Stimulated activated CD4-positive, alpha-beta T cell treated with anti-CD3 and anti-CD28 coated beads, Interleukin-15, amount 100 ng/mL, for 24 hours (primary cell): ENCODE measurements at regions not wholly inside any gene's neighbourhood (a gene's known extent, or its start where the extent isn't known, plus 50 kb on each side); places are given as distances from the start of the nearest gene placed in this dataset.
"Not testable (repeated sequence)": the region's sequence is repeated elsewhere in the genome, so short reads cannot be mapped to it uniquely, and the experiment has no call there.

Experiments
- DNase-seq: peaks from one replicate; pipeline ENCODE4 v3.0.0-alpha.2; 2020

DNA sequence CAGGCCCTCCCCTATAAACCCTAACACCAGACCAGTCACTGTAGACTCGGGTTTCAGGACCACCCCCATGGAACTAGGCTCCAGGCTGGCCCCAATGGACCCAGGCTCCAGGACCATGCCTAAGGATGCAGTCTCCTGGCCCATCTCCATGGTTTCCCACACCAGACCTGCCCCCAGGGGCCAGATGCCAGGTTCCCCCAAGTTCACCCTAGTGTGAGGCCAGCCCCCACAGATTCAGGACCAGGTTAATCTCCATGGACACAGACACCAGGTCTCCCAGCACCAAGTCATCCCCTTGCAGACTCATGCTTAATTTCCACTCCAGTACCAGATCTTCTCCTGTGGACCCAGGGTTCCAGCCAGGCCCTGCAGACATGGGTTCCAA, 103.8 kb upstream of the LANCL2 start:
- DNase-seq: no peak

DNA sequence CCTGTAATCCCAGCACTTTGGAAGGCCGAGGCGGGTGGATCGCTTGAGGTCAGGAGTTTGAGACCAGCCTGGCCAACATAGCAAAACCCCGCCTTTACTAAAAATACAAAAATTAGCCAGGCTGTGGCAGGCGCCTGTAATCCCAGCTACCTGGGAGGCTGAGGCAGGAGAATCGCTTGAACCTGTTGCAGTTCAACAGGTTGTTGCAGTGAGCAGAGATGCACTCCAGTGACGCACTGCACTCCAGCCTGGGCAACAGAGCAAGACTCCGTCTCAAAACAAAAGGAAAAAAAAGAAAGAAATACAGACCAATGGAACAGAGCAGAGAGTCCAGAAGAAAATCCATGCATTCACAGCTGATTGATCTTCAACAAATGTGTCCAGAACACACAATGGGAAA, 99.8 kb upstream of the LANCL2 start:
- not testable (repeated sequence) for DNase-seq

DNA sequence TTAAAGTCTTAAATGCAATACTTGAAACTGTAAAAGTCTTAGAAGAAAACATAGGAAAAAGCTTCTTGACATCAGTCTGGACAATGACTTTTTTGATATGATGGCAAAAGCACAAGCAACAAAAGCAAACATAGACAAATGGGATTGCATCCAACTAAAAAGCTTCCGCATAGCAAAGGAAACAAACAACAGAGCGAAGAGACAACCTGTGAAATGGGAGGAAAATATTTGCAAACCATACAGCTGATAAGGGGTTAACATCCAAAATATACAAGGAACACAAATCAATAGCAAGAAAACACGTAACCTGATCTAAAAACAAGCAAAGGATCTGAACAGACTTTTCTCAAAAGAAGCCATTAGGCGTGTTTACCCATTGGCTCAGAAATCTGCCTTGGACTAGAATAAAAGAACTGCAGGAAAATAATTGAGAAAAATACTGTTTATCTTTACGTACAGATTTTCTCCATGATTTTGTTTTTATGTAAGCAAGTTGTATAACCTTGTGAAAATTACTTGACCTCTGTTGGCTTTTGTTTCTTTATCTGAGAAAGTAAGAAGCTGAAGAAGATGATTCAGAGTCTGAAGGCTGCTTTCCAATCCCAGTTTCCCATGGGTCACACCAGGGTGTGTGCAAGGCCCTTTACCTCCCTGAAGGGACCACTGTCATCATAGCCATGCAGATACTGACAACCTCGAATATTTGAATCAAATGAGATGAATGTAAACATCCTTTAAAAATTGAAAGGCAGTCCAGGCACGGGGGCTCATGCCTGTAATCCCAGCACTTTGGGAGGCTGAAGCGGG, 99.1 kb upstream of the LANCL2 start:
- no peak for DNase-seq

DNA sequence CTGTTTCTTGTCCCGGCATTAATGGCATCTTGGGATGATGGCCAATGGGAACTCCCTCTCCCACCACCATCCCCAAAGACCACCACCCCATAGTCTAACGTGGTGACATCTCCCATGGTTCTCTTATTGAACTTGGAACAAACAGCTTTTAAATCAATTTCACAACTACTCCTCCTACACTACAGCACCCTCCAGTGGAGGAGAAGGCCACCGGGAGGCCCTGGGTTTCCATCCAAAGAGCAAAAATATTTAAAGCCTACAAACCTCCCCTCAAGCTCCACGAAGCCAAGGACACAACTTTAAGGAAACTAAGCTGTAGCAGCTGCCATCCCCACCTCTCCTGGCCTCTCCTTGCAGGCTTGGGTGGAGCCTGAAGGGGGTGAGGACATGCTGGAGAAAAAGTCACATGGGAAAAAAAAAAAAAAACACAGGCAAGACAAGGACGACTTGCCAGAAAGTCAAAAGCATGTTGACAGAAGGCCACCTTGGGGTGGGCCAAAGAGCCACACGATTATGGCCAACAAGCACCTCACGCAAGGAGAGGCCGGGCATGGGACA, 94.0 kb upstream of the LANCL2 start:
- DNase-seq: no peak

DNA sequence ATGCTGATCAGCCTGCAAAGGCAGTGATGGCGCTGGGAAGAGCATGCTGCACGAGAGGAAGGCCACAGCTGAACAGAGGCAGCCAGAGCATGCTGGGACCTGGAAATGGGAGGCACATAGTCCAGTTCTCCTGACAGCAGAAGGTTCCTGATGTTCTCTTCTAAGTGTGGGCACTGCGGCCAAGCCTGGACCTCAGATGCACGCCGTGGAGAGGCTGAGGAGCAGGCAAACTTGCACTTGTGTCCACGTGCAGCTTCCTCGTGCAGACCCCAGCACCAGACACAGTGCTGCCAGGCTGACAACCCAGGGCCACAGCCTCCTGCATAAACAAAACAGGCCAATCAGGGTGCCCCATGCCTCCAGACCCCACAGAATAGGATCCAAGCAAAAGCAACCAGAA, 93.5 kb upstream of the LANCL2 start:
- no peak for DNase-seq

DNA sequence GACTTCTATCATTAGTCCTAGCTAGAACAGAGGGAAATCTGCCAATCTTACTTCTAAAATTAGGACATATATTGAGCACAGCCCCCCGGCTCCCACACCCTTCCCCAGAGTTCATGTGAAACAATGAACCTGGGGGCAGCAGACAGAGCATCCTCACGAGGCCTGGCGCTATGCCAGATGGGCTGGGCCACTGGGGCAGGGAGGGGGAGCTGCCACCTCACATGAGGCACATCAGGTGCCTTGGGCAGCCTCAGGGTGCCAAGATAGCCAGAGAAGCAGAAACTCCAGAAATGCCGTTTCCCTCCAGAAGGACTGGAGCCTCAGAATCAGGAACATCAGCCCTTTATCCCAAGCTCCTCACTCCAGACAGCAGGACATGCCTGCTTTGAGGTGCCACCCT, 92.8 kb upstream of the LANCL2 start:
- DNase-seq: no peak

DNA sequence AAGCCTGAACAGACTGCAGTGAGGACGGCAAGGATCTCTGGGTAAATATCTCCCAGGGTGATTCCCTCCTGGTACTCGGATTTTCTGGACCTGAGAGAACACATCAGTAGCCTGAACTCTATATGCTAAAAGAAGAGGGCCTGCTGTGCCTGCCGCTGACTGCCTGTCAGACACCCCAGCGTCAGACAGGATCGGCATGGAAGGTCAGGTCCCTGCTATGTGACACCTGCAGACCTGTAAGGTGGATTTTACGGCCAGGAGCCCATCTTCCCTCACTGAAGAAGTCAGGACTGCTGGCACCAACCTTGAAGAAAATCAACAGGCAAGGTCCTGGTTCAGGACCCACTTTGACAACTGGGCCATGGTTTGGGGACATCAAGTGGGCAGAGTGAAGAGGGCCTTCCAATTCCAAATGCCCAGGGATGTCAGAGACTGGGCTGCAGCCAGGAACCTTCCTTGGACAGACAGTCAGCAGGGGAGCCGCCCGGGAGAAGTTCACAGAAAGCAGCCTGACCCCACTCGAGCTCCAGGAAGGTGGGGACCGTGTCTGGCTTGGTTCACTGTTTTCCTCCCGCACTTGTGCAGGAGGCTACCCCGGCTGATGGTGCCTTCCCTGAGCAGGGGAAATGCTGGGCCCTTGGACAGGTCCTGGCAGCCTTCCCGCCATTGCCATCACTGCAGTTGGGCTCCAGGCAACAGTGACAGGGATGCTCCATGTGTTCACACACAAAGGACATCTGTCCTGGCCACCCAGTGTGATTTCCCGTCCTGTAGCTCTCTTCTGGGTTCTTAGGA, 91.8 kb upstream of the LANCL2 start:
- no peak for DNase-seq

DNA sequence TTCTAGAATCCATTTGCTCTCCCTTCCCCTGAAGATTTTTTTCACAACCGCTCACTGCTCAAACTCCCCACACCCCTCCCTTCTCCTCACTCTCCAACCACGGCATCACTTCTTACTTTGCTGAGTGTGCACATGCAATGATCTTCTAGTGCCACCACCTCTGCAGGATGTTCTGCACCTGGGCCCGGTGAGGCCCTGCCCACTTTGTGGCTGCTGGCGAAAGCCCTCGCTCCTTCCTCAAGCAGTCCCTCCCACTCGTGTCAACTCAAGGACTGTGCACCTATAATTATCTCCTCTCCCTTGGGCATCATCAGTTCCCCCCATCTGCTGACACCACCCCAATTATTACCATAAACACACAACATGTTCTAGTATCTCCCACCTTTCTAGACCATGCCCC, 91.0 kb upstream of the LANCL2 start:
- no peak for DNase-seq

DNA sequence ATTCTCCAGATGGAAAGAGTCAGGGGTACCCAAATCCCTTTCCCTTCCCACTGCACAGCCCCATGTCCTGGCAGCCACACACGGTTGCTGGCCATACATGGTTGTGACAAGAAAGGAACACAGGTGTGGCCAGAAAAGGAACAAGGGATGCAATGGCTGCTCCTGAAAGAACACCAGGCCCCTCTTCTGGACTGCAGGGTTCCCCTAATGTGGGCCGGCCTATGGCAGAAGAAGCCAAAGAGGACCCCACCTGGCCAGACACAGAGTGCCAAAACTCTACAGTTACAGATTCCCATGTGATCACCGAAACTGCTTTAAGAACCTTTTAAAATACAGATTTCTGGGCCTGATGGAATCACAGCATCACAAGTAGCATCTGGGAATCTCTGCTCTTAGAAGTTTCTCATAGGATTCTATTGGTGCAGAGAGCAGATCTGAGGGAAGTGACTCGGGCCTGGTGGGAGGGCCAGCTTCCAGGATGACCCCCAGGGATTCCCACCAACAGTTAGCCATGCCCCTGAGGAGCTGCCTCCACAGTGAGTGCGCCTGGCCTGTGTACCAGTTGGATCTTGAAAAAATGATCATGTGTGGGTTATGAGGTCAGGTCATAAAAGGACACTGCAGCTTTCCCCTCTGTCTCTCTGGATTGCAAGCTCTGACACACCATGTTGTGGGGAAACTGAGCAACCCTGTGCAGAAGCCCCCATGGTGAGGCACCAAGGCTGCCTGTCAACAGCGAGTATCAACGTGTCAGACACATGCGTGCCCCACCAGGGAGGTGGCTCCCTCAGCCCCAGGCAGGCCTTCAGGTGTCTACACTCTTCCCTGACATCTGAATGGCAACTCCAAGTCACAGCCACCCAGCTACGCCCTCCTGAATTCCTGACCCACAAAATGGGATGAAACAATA, 89.6 kb upstream of the LANCL2 start:
- no peak for DNase-seq

DNA sequence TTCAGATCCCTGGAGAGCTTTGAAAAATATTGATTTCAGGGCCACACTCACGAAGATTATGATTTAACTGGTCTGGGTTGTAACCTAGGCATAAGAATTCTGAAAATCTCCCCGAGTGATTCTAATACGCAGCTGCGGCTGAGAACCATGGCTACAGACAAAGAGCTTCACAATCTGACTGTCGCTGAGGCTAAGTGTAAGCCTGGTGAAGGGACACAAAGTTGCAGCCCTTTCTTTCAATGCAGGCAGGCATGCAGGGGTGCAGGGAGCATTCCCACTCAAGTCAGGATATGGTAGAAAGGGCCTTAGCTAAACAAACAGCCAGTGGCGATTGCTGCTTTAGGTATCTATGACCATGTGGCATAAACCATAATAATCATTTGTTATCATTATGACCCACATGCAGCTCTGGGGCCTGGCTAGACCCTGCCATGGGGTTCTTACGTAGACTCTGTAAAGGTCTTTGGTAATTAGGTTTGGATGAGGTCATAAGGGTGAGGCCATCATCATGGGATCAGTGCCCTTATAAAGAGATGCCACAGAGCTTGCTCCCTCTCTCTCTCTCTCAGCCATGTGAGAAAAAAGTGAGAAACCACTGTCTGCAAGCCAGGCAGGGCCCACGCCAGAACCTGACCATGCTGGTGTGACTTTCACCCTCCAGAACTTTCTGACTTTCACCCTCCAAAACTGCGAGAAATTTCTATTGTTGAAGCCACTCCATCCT, 88.4 kb upstream of the LANCL2 start:
- DNase-seq: no peak

DNA sequence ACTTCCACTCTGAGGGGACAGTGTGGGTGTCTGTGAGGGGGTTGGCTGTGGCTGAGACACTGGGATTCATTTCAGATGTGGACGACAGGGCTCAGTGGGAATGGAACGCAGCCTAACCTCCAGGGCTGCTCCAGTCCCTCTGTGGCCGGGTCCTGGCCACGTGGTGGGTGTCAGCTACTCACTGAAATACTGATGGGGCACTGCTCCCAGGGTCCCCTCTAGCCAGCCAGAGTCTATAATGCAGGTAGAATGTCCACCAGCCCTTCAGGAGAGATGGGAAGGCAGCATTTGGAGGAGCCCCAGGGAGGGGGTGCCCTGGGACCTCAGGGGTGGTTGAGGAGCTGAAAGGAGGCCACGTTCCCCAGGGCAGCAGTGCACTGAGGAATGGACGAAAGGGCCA, 87.2 kb upstream of the LANCL2 start:
- no peak for DNase-seq

DNA sequence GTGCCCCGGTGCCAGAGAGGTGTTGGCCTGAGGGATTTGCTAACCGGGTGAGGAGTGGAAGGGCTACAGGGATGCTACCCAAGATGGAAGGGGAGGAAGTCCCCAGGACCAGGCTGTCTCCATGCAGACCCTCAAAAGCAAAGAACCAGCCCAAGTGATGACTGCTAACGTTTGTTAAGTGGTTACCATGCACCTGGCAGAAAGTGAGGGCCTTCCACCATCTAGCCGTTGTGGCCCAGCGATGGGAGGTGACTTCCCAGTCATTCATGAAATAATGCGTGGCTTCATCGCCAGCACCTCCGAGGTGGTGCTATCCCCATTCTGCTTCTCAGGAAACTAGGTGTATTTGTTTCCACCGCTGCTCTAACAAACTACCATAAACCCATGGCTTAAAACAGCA, 86.8 kb upstream of the LANCL2 start:
- no peak for DNase-seq

DNA sequence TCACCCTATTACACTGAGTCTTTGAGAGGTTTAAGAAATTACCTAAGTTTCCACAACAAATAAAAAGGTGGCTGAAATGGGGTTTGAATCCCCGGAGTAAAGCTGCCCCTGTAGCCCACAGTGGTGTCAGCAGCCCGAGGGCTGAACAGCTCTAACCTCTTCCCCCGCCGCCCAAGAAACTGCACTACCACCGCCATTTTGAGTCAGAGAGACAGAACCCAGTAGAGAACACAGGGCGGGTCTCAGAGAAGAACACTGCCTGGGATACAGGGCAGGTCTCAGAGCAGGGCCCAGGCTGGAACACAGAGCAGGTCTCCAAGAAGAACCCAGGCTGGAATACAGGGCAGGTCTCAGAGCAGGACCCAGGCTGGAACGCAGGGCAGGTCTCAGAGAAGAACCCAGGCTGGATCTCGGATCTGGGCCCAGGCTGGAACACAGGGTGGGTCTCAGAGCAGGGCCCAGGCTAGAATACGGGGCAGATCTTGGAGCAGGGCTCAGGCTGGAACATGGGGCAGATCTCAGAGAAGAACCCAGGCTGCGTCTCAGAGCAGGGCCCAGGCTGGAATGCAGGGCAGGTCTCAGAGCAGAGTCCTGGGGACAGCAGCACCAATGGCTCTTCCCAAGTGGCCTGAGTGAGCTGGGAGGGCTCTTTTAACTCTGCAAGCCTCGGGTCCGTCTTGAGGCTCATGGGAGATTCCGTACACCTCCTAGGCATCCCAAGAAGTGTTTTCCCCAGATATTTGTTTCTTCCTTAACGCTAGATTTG, 85.9 kb upstream of the LANCL2 start:
- DNase-seq: no peak

DNA sequence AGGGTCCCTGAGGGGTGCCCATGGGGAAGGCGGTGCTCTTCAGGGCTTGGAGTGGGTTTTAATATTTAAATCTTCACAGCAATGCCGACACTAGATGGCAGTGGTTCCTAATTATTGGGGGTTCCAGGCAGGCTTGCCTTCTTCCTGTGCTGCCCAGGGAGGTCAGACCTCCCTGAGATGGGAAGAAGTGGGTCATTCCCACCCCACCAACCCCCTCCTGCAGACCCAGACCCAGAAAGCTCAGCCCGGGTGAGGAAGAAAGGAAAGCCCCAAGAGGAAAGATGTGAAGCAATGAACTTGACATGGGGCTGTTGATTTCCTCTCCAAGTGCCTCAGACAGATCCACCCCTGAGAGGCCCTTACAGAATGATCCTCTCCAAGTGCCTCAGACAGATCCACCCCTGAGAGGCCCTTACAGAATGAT, 85.1 kb upstream of the LANCL2 start:
- peak; percentile 73 for DNase-seq

DNA sequence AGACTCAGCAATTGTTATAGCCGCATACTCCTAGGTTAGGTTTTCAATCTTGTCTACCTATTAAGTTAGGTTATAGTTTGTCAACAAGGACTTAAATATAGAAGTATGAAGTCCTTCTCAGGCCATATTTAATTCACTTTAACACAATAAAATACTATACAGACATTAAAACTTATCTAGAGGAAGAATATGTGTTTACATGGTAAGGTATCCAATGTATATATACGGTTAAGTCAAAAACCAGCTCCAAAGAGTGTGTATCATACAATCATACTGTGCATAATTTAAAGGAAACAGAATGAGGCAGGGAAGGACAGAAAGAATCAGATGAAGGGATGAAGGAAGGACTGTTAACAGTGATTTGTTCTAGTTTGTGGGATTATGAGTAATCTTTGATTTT, 79.5 kb upstream of the LANCL2 start:
- no peak for DNase-seq

DNA sequence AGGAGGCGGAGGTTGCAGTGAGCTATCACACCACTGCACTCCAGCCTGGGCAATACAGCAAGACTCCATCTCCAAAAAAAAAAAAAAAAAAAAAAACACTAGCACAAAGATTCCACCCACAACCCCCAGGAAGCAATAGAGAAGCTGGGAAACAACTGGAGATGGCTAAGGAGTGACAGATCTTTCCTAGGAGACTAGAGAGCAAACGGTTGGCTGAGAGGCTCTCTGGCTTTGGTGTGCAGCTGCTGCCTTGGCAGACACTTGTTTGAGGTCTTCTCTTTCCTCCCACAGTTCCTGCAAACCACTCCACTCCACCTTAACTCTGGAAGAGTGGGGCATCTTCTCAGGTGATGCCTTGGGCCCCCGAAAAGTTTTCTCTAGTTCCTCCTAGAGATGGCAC, 78.5 kb upstream of the LANCL2 start:
- DNase-seq: no peak

DNA sequence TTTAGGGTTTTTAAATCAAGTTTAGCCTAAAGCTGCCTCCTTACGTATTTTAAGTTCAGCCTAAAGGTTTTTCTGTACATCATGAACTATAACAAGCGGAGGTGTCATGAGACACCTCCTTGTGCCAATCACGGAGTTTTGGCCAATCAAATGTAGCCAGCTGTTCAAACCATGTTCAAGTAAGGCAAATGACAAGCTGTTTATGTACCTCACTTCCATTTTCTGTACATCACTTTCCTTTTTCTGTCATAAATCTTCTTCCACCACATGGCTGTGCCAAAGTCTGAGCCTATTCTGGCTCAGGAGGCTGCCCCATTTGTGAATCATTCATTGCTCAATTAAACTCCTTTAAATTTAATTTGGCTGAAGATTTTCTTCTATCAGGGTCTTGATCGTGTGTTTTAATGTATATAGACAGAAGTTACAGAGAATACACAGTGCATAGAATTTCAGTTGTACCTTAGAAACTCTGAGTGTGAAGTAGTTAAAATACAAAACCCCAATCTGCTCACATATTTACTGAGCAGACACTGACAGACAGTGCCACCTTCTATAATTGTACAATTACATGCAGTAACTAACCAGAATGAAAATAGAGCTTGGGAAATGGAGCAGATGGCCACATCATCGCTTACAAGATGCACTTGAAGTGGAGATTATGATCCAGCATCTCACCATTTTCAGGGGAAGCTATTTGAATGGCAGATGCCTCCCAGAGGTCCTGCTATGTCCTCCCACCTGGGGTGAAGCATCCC, 76.9 kb upstream of the LANCL2 start:
- no peak for DNase-seq

DNA sequence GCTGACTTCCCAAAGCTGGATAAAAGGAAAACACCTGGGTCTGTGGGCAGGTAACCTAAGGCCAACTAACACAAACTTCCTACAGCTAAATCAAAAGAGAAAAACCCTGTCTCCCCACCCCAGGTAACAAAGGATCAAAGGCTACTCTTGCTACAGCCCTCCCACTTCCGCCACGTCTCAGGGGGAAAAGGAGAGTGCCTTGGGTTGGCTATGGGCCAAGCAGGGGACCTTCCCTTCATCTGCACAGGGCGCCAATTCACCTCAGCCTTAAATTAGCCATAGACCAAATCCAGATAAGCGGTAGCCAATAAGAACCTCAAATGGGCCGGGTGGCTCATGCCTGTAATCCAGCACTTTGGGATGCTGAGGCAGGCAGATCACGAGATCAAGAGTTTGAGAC, 69.1 kb upstream of the LANCL2 start:
- no peak for DNase-seq

DNA sequence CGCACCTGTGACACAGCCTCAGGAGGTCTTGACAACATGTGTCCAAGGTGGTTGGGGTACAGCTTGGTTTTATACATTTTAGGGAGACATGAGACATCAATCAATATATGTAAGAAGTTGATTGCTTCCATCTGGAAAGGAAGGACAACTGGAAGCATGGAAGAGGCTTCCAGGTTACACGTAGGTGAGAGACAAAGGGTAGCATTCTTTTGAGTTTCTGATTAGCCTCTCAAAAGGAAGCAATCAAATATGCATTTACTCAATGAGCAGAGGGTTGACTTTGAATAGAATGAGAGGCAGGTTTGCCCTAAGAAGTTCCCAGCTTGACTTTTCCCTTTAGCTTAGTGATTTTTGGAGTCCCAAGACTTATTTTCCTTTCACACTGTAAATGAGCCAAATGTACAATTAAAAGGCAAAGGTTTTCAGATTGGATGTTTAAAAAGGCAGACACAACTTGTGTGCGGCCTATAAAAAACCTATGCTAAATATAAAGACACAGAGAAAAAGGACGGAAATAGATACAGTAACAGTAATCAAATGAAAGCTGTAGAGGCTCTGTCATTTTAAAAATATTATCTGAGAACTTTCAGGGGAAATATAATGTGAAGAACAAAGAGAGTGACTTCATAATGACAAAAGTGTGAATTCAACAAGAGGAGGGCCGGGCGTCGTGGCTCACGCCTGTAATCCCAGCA, 65.7 kb upstream of the LANCL2 start:
- no peak for DNase-seq

DNA sequence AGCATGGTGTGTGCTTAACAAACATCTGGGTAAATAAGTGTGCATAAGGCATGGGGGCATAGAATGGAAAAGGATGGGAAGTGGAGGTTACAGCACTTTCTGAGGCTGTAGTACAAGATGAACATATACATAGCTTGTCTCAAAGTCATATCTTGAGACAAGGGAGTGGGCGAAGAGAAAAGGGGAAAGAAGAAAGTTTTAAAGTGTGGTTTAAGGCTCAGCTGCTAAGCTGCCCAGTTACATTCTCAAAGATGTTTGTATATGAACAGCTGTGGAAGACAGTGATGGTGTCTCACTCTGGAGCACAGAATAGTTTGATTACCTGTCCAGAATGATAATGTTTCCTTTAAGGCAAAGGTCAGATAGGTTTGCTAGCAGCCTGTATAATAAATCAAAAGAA, 61.9 kb upstream of the LANCL2 start:
- no peak for DNase-seq
